ENCODE measurements at regions not wholly inside any gene's neighbourhood (a gene's known extent, or its start where the extent isn't known, plus 50 kb on each side); places are given as distances from the start of the nearest gene placed in this dataset.

DNA sequence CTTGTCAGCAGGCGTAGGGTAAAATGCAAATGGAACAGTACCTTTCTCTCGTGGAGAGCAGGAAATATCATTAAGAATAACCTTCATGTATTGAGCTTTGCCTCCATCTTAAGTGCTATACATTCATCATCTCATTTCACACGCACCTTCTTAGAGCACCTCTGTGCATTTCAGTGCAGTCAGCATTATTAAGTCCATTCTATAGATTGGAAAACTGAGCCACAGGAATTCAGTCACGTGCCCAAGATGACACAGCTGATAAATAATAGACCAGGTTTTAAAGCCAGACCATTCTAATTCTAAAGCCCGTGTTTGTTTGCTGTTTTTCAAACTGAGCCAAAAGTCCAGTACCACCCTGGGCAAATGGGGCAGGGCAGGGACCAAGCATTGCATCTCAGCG is 109.2 kb upstream of the WWC1 start:
- TF ChIP-seq, protein P1, sequence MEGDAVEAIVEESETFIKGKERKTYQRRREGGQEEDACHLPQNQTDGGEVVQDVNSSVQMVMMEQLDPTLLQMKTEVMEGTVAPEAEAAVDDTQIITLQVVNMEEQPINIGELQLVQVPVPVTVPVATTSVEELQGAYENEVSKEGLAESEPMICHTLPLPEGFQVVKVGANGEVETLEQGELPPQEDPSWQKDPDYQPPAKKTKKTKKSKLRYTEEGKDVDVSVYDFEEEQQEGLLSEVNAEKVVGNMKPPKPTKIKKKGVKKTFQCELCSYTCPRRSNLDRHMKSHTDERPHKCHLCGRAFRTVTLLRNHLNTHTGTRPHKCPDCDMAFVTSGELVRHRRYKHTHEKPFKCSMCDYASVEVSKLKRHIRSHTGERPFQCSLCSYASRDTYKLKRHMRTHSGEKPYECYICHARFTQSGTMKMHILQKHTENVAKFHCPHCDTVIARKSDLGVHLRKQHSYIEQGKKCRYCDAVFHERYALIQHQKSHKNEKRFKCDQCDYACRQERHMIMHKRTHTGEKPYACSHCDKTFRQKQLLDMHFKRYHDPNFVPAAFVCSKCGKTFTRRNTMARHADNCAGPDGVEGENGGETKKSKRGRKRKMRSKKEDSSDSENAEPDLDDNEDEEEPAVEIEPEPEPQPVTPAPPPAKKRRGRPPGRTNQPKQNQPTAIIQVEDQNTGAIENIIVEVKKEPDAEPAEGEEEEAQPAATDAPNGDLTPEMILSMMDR (IDR thresholded peaks at IDR 0.05; ENCODE audit: insufficient read depth, low read length, poor library complexity, severe bottlenecking): no peak
- TF ChIP-seq EZH2phosphoT487 (conservative IDR thresholded peaks at IDR 0.05; ENCODE audit: low read length): no peak

Data from SU-DHL-6 (cell line).